SU-DHL-6 (cell line): ENCODE measurements at regions not wholly inside any gene's neighbourhood (a gene's known extent, or its start where the extent isn't known, plus 50 kb on each side); places are given as distances from the start of the nearest gene placed in this dataset.
A peak's percentile ranks its signal among the peaks of the same experiment; 100 is the strongest.

Source experiments
- H2AFZ ChIP-seq: fragments of 200-600 bp; sonication (generic); 2 replicates; pipeline ENCODE4 v1.6.1; 2014; ENCODE audit warnings: low read depth, mild to moderate bottlenecking, moderate library complexity, mixed read lengths, antibody characterized with exemption, low read length; ENCODE audit not compliant: severe bottlenecking
- H3F3A ChIP-seq: fragments of 200-600 bp; shearing (Covaris generic); 2 replicates; pipeline ENCODE4 v1.6.0; 2016; ENCODE audit warnings: antibody characterized with exemption, mild to moderate bottlenecking; ENCODE audit not compliant: insufficient read depth
- H3K27ac ChIP-seq: fragments of 200-600 bp; sonication (generic); 2 replicates; pipeline ENCODE4 v1.5.1; 2016; ENCODE audit warnings: low read depth, mild to moderate bottlenecking, low read length, moderate library complexity, mixed read lengths
- H3K27me3 ChIP-seq: fragments of 200-600 bp; sonication (generic), shearing (Covaris generic); 2 replicates; pipeline ENCODE4 v1.6.0; 2014; ENCODE audit warnings: mild to moderate bottlenecking, low read length
- H3K36me3 ChIP-seq: fragments of 200-600 bp; sonication (generic); 2 replicates; pipeline ENCODE4 v1.6.1; 2014; ENCODE audit warnings: mild to moderate bottlenecking, low read length, mixed read lengths
- H3K4me2 ChIP-seq: fragments of 300-600, 200-600 bp; shearing (Covaris generic), sonication (generic); 2 replicates; pipeline ENCODE4 v1.6.0; 2014; ENCODE audit warnings: low read length, low read depth, mild to moderate bottlenecking; ENCODE audit not compliant: poor library complexity, severe bottlenecking
- H3K4me3 ChIP-seq: fragments of 200-600 bp; sonication (generic); 2 replicates; pipeline ENCODE4 v1.5.1; 2014; ENCODE audit warnings: antibody characterized with exemption, low read length, mild to moderate bottlenecking, mixed read lengths; ENCODE audit not compliant: insufficient read depth, poor library complexity, severe bottlenecking
- H3K79me2 ChIP-seq: fragments of 200-600 bp; sonication (generic); 2 replicates; pipeline ENCODE4 v1.6.1; 2014; ENCODE audit warnings: mild to moderate bottlenecking, low read length, moderate library complexity; ENCODE audit not compliant: insufficient read depth
- H3K9ac ChIP-seq: fragments of 200-600 bp; sonication (generic); 2 replicates; pipeline ENCODE4 v1.7.0; 2014; ENCODE audit warnings: mild to moderate bottlenecking, low read length
- H3K9me2 ChIP-seq: fragments of 200-600 bp; sonication (generic); replicated peaks from 2 replicates; pipeline ENCODE4 v1.6.1; 2014; ENCODE audit warnings: low read length; ENCODE audit not compliant: insufficient read depth
- H3K9me3 ChIP-seq: fragments of 200-600 bp; sonication (generic); 2 replicates; pipeline ENCODE4 v1.6.1; 2014; ENCODE audit warnings: low read length, mixed read lengths; ENCODE audit not compliant: insufficient read depth
- H4K20me1 ChIP-seq: fragments of 200-600 bp; sonication (generic); 2 replicates; pipeline ENCODE4 v1.6.1; 2014; ENCODE audit warnings: low read depth, mild to moderate bottlenecking, antibody characterized with exemption, low read length, moderate library complexity, mixed read lengths
- EZH2phosphoT487 ChIP-seq: fragments of 200-600 bp; sonication (generic), shearing (Covaris generic); conservative IDR thresholded peaks from 2 replicates; pipeline ENCODE4 v1.6.1; 2018; ENCODE audit warnings: mild to moderate bottlenecking, antibody characterized with exemption, low read length, moderate library complexity, mixed read lengths
- TF ChIP-seq, protein P1 (sequence below): fragments of 200-600 bp; sonication (generic); IDR thresholded peaks from one replicate; pipeline ENCODE4 v1.5.1; 2017; ENCODE audit warnings: antibody characterized with exemption, mild to moderate bottlenecking, low read length, moderate library complexity; ENCODE audit not compliant: insufficient read depth, poor library complexity, severe bottlenecking

DNA sequence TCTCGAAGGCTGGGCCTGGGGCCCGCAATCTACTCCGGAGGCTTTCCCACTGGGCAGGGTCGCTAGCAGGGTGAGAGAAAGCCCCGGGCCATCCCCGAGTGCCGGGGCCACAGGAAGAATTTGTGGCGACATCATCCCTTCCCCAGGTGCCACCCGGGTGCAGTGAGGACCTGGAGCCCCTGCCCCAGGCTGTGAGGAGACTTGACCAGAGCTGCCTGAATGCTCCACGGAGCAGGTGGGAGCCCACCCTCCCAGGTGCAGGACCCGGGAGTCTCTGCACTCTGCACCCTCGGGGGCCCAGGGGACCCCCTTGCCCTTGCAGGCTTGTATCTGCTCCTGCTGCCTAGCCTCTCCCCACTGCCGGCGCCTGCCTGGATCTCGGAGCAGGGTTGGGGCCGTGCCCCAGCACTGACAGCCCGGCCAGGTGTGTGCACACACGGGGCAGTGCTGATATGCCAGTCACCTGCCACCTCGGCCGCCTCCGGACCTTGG is 67.5 kb upstream of the RGS7 start:
- TF ChIP-seq, protein P1, sequence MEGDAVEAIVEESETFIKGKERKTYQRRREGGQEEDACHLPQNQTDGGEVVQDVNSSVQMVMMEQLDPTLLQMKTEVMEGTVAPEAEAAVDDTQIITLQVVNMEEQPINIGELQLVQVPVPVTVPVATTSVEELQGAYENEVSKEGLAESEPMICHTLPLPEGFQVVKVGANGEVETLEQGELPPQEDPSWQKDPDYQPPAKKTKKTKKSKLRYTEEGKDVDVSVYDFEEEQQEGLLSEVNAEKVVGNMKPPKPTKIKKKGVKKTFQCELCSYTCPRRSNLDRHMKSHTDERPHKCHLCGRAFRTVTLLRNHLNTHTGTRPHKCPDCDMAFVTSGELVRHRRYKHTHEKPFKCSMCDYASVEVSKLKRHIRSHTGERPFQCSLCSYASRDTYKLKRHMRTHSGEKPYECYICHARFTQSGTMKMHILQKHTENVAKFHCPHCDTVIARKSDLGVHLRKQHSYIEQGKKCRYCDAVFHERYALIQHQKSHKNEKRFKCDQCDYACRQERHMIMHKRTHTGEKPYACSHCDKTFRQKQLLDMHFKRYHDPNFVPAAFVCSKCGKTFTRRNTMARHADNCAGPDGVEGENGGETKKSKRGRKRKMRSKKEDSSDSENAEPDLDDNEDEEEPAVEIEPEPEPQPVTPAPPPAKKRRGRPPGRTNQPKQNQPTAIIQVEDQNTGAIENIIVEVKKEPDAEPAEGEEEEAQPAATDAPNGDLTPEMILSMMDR, result no peak
- no peak for TF ChIP-seq EZH2phosphoT487
- no peak overlapping the region for H2AFZ ChIP-seq
- H4K20me1 ChIP-seq, result no peaks in the 10 kb centered on the region
- no peaks in the 10 kb centered on the region for H3F3A ChIP-seq
- H3K9me3 ChIP-seq, result no peaks in the 10 kb centered on the region
- H3K36me3 ChIP-seq, result no peaks in the 10 kb centered on the region
- no peak overlapping the region for H3K4me3 ChIP-seq
- no peaks in the 10 kb centered on the region for H3K27me3 ChIP-seq
- no peaks in the 10 kb centered on the region for H3K9me2 ChIP-seq
- no peak overlapping the region for H3K9ac ChIP-seq
- no peak overlapping the region for H3K4me2 ChIP-seq
- H3K79me2 ChIP-seq, result no peaks in the 10 kb centered on the region; the same call in 1 of the 2 replicates
- H3K27ac ChIP-seq, result no peak overlapping the region

DNA sequence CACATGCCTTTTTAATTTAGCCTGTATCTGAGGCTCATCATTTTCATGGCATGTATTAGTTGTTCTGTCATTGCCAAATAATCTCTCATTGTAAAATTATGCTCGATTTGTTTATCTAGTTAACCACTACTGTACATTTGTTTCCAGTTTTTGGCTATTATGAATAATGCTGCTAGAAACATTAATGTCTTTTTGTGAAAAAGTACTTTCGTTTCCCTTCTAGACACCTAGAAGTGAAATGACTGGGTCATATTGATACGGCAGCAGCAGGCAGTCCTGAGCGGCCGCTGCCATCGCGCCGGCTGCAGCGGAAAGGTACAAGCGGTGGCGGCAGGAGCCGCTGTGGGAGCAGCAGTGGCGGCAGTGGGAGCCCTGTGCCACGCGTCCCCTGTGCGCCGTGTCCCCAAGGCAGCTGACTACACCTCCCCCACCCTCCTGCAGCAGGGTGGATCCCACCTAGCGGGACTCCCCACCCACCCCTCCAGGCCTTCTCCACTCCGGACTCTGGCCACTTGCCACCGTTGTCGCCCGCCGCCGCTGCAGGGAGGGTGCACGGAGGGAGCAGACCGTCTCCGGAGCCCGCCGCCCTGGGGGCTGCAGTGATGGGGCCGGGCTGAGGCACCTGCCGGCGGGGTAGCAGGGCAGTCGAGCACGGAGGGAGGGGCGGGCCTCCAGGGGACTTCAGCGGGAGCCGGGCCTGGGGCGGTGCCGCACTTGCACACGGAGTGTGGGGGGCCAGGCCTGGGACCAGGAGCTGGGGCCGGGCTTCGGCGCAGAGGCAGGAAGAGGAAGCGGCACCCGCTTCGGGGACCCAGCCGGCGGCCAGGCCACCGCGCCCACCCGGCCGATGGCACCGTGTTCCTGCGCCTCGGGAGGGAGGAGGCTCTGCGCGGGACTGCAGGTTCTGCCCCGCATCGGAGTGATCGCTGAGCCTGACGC is 66.8 kb upstream of the RGS7 start:
- Histone ChIP-seq H3K9ac (no peak overlapping the region), H3K36me3 (no peaks in the 10 kb centered on the region), H3K27ac (no peak overlapping the region), H3K79me2 (no peaks in the 10 kb centered on the region; the same call in 1 of the 2 replicates), H2AFZ (no peak overlapping the region), H4K20me1 (no peaks in the 10 kb centered on the region), H3K27me3 (no peaks in the 10 kb centered on the region), H3K9me3 (no peaks in the 10 kb centered on the region), H3F3A (no peaks in the 10 kb centered on the region), H3K4me3 (no peak overlapping the region), H3K4me2 (peak overlapping the region; percentile 15), H3K9me2 (no peaks in the 10 kb centered on the region)
- no peak for TF ChIP-seq EZH2phosphoT487
- TF ChIP-seq, protein P1, result no peak

DNA sequence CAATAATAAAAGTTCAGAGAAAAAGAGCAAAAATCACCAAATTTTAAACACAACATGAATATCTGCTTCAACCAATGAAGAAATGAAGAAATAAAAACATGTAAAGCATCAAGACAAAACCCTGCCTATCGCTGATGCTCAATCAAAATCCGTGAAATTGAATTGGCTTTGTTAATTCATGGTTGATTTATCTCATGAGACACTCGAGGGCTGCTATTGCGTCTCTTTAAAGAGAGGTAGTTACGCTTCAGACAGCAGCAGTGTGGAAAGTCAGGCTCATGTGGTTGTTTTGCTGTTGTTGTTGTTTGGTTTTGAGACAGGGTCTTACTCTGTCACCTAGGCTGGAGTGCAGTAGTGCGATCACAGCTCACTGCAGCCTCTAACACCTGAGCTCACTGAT is 65.5 kb upstream of the RGS7 start:
- no peaks in the 10 kb centered on the region for H3K9me3 ChIP-seq
- TF ChIP-seq, protein P1, result no peak
- no peak for TF ChIP-seq EZH2phosphoT487
- no peak overlapping the region for H3K4me2 ChIP-seq
- no peak overlapping the region for H3K4me3 ChIP-seq
- no peaks in the 10 kb centered on the region for H3K36me3 ChIP-seq
- no peaks in the 10 kb centered on the region for H3K27me3 ChIP-seq
- no peak overlapping the region for H2AFZ ChIP-seq
- no peaks in the 10 kb centered on the region for H3F3A ChIP-seq
- no peaks in the 10 kb centered on the region for H3K9me2 ChIP-seq
- no peaks in the 10 kb centered on the region; the same call in 1 of the 2 replicates for H3K79me2 ChIP-seq
- H4K20me1 ChIP-seq, result no peaks in the 10 kb centered on the region
- no peak overlapping the region for H3K27ac ChIP-seq
- no peak overlapping the region for H3K9ac ChIP-seq
